GM23338 (cell line): ENCODE measurements at regions not wholly inside any gene's neighbourhood (a gene's known extent, or its start where the extent isn't known, plus 50 kb on each side); places are given as distances from the start of the nearest gene placed in this dataset.

ENCODE experiments used
- ATAC-seq: fragments of 200-7000 bp; cut with Tn5 transposase; 3 replicates; pipeline ENCODE4 v1.9.1; 2020
- DNase-seq: peaks from one replicate; pipeline ENCODE4 v3.0.0-alpha.2; 2015; ENCODE audit warnings: low spot score
- H2AFZ ChIP-seq: fragments of 200-600 bp; sonication (generic); 2 replicates; pipeline ENCODE4 v1.8.0; 2016; ENCODE audit warnings: antibody characterized with exemption, mild to moderate bottlenecking, moderate library complexity
- H3F3A ChIP-seq: fragments of 200-600 bp; sonication (generic); replicated peaks from 2 replicates; pipeline ENCODE4 v1.8.0; 2017; ENCODE audit warnings: antibody characterized with exemption, mixed run types, low read depth
- H3K27ac ChIP-seq: fragments of 200-600 bp; sonication (generic); 2 replicates; pipeline ENCODE4 v1.6.1; 2016; ENCODE audit warnings: low read depth
- H3K27me3 ChIP-seq: fragments of 200-600 bp; sonication (generic); 2 replicates; pipeline ENCODE4 v1.8.0; 2016; ENCODE audit warnings: mild to moderate bottlenecking, mixed run types, moderate library complexity; ENCODE audit not compliant: insufficient read depth
- H3K36me3 ChIP-seq: fragments of 200-600 bp; sonication (generic); 2 replicates; pipeline ENCODE4 v1.8.0; 2016; ENCODE audit warnings: mild to moderate bottlenecking; ENCODE audit not compliant: insufficient read depth
- H3K4me1 ChIP-seq: fragments of 200-600 bp; sonication (generic); 2 replicates; pipeline ENCODE4 v1.8.0; 2016; ENCODE audit warnings: mild to moderate bottlenecking, moderate library complexity; ENCODE audit not compliant: insufficient read depth
- H3K4me2 ChIP-seq: fragments of 200-600 bp; sonication (generic); 2 replicates; pipeline ENCODE4 v1.7.1; 2017; ENCODE audit warnings: mixed run types
- H3K4me3 ChIP-seq: fragments of 200-600 bp; sonication (generic); 2 replicates; pipeline ENCODE4 v1.6.1; 2016; ENCODE audit warnings: mixed run types
- H3K79me2 ChIP-seq: fragments of 200-600 bp; sonication (generic); replicated peaks from 2 replicates; pipeline ENCODE4 v1.8.0; 2017; ENCODE audit warnings: mild to moderate bottlenecking; ENCODE audit not compliant: insufficient read depth
- H3K9me2 ChIP-seq: fragments of 200-600 bp; sonication (generic); 2 replicates; pipeline ENCODE4 v1.8.0; 2017; ENCODE audit not compliant: insufficient read depth
- H4K20me1 ChIP-seq: fragments of 200-600 bp; sonication (generic); replicated peaks from 2 replicates; pipeline ENCODE4 v1.8.0; 2017; ENCODE audit warnings: mild to moderate bottlenecking; ENCODE audit not compliant: insufficient read depth
- H3K27ac Mint-ChIP-seq: 2 replicates; pipeline ENCODE4 v1.8.0; 2020; ENCODE audit warnings: inconsistent platforms, mild to moderate bottlenecking, moderate library complexity, mixed read lengths
- H3K27me3 Mint-ChIP-seq: 3 replicates; pipeline ENCODE4 v1.8.0; 2022; ENCODE audit warnings: low read depth, mild to moderate bottlenecking, moderate library complexity, mixed read lengths, inconsistent platforms; ENCODE audit not compliant: insufficient read depth, poor library complexity
- H3K36me3 Mint-ChIP-seq: 3 replicates; pipeline ENCODE4 v1.8.0; 2021; ENCODE audit warnings: low read depth, mild to moderate bottlenecking, inconsistent platforms, moderate library complexity, mixed read lengths
- H3K4me1 Mint-ChIP-seq: 3 replicates; pipeline ENCODE4 v1.8.0; 2020; ENCODE audit warnings: mild to moderate bottlenecking, inconsistent platforms, mixed read lengths
- H3K4me3 Mint-ChIP-seq: 3 replicates; pipeline ENCODE4 v1.8.0; 2021; ENCODE audit warnings: moderate library complexity, mild to moderate bottlenecking, inconsistent platforms, mixed read lengths
- H3K9me3 Mint-ChIP-seq: 3 replicates; pipeline ENCODE4 v1.8.0; 2020; ENCODE audit warnings: moderate library complexity, mild to moderate bottlenecking, inconsistent platforms, mixed read lengths
- CREB1 ChIP-seq: fragments of 250-450 bp; sonication (Bioruptor Pico); IDR thresholded peaks from 2 replicates; pipeline ENCODE4 v1.5.0; 2020; ENCODE audit warnings: low read depth, mild to moderate bottlenecking, moderate library complexity
- EZH2 ChIP-seq: fragments of 200-600 bp; sonication (generic); IDR thresholded peaks from one replicate; pipeline ENCODE4 v1.8.0; 2017; ENCODE audit warnings: antibody characterized with exemption, mild to moderate bottlenecking, low read depth; ENCODE audit not compliant: unreplicated experiment
- EZH2phosphoT487 ChIP-seq: fragments of 200-600 bp; sonication (generic); IDR thresholded peaks from one replicate; pipeline ENCODE4 v1.8.1; 2018; ENCODE audit warnings: antibody characterized with exemption; ENCODE audit not compliant: unreplicated experiment
- JUNB ChIP-seq: IDR thresholded peaks from one replicate; pipeline ENCODE4 v1.6.1; 2016; ENCODE audit warnings: antibody characterized with exemption; ENCODE audit not compliant: unreplicated experiment
- NANOG ChIP-seq: IDR thresholded peaks from 2 replicates; pipeline ENCODE4 v1.6.1; 2016; ENCODE audit warnings: antibody characterized with exemption, borderline replicate concordance
- POLR2AphosphoS5 ChIP-seq: IDR thresholded peaks from 2 replicates; pipeline ENCODE4 v1.6.1; 2016; ENCODE audit warnings: antibody characterized with exemption, low read depth
- STAT1 ChIP-seq: IDR thresholded peaks from one replicate; pipeline ENCODE4 v1.6.1; 2016; ENCODE audit warnings: antibody characterized with exemption; ENCODE audit not compliant: unreplicated experiment
- ZNF114 ChIP-seq: fragments of 250-450 bp; sonication (Bioruptor Pico); IDR thresholded peaks from 2 replicates; pipeline ENCODE4 v1.5.0; 2020; ENCODE audit warnings: mild to moderate bottlenecking, moderate library complexity
- ZNF331 ChIP-seq: fragments of 250-450 bp; sonication (Bioruptor Pico); IDR thresholded peaks from 2 replicates; pipeline ENCODE4 v1.5.0; 2020; ENCODE audit warnings: low read depth, mild to moderate bottlenecking, moderate library complexity
- TF ChIP-seq, protein P1 (sequence below): IDR thresholded peaks from one replicate; pipeline ENCODE4 v1.6.1; 2018; ENCODE audit warnings: antibody characterized with exemption; ENCODE audit not compliant: unreplicated experiment
- TF ChIP-seq, protein P2 (sequence below), 2 experiments: fragments of 200-600 bp in 1 of 2; sonication (generic) in 1 of 2; conservative IDR thresholded peaks; 2 replicates each; pipeline versions ENCODE4 v1.5.1 to v1.6.1; 2016 to 2017; ENCODE audit warnings: antibody characterized with exemption in 2 of 2, low read depth in 2 of 2, mild to moderate bottlenecking in 2 of 2, moderate library complexity in 1 of 2
- TF ChIP-seq, protein P3 (sequence below): fragments of 250-450 bp; sonication (Bioruptor Pico); IDR thresholded peaks from 2 replicates; pipeline ENCODE4 v1.5.0; 2020; ENCODE audit warnings: mild to moderate bottlenecking, moderate library complexity
- TF ChIP-seq, protein P4 (sequence below): IDR thresholded peaks from 2 replicates; pipeline ENCODE4 v1.6.1; 2016; ENCODE audit warnings: antibody characterized with exemption

DNA sequence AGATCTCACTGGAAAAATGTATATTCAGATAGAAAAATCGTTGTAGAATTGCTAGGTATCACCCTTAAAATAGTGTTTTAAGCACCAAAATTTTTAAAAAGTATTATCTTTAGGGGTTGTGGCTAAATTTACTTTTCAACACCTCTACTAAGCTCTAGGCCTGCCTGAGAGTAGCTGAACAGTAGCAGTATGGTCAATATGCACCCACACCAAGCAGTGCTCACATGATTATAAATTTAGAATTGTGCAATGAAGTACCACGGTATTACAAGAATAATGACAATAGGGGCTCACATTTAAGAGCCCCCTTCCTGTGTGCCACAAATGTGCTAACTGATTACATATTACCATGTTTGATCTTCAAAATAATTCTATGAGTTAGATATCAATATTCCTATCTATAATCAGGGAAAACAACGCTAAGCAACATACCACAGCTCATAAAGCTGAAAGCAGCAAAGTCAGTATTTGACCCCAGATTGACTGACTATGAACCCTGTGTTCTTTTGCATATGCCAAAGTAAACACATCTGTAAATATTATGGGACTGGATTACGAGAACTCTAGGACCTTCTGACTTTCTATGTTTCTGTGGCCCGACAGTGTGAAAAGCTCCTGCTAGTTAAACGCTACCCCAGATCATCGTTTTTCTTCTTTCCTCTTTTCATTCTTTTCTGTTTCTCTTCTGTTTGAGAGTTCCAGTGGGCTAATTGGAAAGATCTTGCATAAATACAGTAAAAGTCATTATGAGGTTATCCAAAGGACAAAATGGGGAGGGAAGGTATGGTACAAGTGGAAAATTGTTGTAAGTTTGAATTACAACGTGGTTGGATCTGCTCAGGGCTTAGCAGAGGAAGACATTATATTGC lies 201.1 kb upstream of the C1orf87 start:
- Histone ChIP-seq H4K20me1 (no peaks in the 10 kb centered on the region), H2AFZ (no peak overlapping the region), H3K9me2 (no peaks in the 10 kb centered on the region), H3K4me2 (no peak overlapping the region), H3K36me3 (no peaks in the 10 kb centered on the region), H3K27ac (no peak overlapping the region), H3K79me2 (no peaks in the 10 kb centered on the region), H3K27me3 (no peaks in the 10 kb centered on the region), H3F3A (no peaks in the 10 kb centered on the region), H3K4me1 (no peaks in the 10 kb centered on the region), H3K4me3 (no peak overlapping the region)
- Mint-ChIP-seq H3K36me3 (no peaks in the 10 kb centered on the region), H3K4me1 (no peaks in the 10 kb centered on the region), H3K27me3 (no peaks in the 10 kb centered on the region), H3K27ac (no peak overlapping the region), H3K9me3 (no peaks in the 10 kb centered on the region), H3K4me3 (no peak overlapping the region)
- TF ChIP-seq EZH2 (no peak), NANOG (no peak), POLR2AphosphoS5 (no peak), STAT1 (no peak), JUNB (no peak), ZNF331 (no peak), CREB1 (CRISPR knock-in tag) (no peak), EZH2phosphoT487 (no peak), ZNF114 (CRISPR knock-in tag) (no peak)
- TF ChIP-seq, protein P1, sequence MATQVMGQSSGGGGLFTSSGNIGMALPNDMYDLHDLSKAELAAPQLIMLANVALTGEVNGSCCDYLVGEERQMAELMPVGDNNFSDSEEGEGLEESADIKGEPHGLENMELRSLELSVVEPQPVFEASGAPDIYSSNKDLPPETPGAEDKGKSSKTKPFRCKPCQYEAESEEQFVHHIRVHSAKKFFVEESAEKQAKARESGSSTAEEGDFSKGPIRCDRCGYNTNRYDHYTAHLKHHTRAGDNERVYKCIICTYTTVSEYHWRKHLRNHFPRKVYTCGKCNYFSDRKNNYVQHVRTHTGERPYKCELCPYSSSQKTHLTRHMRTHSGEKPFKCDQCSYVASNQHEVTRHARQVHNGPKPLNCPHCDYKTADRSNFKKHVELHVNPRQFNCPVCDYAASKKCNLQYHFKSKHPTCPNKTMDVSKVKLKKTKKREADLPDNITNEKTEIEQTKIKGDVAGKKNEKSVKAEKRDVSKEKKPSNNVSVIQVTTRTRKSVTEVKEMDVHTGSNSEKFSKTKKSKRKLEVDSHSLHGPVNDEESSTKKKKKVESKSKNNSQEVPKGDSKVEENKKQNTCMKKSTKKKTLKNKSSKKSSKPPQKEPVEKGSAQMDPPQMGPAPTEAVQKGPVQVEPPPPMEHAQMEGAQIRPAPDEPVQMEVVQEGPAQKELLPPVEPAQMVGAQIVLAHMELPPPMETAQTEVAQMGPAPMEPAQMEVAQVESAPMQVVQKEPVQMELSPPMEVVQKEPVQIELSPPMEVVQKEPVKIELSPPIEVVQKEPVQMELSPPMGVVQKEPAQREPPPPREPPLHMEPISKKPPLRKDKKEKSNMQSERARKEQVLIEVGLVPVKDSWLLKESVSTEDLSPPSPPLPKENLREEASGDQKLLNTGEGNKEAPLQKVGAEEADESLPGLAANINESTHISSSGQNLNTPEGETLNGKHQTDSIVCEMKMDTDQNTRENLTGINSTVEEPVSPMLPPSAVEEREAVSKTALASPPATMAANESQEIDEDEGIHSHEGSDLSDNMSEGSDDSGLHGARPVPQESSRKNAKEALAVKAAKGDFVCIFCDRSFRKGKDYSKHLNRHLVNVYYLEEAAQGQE: no peak
- TF ChIP-seq, protein P2, sequence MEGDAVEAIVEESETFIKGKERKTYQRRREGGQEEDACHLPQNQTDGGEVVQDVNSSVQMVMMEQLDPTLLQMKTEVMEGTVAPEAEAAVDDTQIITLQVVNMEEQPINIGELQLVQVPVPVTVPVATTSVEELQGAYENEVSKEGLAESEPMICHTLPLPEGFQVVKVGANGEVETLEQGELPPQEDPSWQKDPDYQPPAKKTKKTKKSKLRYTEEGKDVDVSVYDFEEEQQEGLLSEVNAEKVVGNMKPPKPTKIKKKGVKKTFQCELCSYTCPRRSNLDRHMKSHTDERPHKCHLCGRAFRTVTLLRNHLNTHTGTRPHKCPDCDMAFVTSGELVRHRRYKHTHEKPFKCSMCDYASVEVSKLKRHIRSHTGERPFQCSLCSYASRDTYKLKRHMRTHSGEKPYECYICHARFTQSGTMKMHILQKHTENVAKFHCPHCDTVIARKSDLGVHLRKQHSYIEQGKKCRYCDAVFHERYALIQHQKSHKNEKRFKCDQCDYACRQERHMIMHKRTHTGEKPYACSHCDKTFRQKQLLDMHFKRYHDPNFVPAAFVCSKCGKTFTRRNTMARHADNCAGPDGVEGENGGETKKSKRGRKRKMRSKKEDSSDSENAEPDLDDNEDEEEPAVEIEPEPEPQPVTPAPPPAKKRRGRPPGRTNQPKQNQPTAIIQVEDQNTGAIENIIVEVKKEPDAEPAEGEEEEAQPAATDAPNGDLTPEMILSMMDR (conservative IDR thresholded peaks at IDR 0.05; ENCODE audit: low read depth in 2 of 2): no peak
- TF ChIP-seq, protein P3, sequence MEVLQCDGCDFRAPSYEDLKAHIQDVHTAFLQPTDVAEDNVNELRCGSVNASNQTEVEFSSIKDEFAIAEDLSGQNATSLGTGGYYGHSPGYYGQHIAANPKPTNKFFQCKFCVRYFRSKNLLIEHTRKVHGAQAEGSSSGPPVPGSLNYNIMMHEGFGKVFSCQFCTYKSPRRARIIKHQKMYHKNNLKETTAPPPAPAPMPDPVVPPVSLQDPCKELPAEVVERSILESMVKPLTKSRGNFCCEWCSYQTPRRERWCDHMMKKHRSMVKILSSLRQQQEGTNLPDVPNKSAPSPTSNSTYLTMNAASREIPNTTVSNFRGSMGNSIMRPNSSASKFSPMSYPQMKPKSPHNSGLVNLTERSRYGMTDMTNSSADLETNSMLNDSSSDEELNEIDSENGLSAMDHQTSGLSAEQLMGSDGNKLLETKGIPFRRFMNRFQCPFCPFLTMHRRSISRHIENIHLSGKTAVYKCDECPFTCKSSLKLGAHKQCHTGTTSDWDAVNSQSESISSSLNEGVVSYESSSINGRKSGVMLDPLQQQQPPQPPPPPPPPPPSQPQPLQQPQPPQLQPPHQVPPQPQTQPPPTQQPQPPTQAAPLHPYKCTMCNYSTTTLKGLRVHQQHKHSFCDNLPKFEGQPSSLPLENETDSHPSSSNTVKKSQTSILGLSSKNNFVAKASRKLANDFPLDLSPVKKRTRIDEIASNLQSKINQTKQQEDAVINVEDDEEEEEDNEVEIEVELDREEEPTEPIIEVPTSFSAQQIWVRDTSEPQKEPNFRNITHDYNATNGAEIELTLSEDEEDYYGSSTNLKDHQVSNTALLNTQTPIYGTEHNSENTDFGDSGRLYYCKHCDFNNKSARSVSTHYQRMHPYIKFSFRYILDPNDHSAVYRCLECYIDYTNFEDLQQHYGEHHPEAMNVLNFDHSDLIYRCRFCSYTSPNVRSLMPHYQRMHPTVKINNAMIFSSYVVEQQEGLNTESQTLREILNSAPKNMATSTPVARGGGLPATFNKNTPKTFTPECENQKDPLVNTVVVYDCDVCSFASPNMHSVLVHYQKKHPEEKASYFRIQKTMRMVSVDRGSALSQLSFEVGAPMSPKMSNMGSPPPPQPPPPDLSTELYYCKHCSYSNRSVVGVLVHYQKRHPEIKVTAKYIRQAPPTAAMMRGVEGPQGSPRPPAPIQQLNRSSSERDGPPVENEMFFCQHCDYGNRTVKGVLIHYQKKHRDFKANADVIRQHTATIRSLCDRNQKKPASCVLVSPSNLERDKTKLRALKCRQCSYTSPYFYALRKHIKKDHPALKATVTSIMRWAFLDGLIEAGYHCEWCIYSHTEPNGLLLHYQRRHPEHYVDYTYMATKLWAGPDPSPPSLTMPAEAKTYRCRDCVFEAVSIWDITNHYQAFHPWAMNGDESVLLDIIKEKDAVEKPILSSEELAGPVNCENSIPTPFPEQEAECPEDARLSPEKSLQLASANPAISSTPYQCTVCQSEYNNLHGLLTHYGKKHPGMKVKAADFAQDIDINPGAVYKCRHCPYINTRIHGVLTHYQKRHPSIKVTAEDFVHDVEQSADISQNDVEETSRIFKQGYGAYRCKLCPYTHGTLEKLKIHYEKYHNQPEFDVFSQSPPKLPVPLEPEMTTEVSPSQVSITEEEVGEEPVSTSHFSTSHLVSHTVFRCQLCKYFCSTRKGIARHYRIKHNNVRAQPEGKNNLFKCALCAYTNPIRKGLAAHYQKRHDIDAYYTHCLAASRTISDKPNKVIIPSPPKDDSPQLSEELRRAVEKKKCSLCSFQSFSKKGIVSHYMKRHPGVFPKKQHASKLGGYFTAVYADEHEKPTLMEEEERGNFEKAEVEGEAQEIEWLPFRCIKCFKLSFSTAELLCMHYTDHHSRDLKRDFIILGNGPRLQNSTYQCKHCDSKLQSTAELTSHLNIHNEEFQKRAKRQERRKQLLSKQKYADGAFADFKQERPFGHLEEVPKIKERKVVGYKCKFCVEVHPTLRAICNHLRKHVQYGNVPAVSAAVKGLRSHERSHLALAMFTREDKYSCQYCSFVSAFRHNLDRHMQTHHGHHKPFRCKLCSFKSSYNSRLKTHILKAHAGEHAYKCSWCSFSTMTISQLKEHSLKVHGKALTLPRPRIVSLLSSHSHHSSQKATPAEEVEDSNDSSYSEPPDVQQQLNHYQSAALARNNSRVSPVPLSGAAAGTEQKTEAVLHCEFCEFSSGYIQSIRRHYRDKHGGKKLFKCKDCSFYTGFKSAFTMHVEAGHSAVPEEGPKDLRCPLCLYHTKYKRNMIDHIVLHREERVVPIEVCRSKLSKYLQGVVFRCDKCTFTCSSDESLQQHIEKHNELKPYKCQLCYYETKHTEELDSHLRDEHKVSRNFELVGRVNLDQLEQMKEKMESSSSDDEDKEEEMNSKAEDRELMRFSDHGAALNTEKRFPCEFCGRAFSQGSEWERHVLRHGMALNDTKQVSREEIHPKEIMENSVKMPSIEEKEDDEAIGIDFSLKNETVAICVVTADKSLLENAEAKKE (CRISPR knock-in tag): no peak
- TF ChIP-seq, protein P4, sequence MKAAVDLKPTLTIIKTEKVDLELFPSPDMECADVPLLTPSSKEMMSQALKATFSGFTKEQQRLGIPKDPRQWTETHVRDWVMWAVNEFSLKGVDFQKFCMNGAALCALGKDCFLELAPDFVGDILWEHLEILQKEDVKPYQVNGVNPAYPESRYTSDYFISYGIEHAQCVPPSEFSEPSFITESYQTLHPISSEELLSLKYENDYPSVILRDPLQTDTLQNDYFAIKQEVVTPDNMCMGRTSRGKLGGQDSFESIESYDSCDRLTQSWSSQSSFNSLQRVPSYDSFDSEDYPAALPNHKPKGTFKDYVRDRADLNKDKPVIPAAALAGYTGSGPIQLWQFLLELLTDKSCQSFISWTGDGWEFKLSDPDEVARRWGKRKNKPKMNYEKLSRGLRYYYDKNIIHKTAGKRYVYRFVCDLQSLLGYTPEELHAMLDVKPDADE: no peak
- no peak for ATAC-seq
- DNase-seq: no peak
